ENCODE measurements at regions not wholly inside any gene's neighbourhood (a gene's known extent, or its start where the extent isn't known, plus 50 kb on each side); places are given as distances from the start of the nearest gene placed in this dataset.

- no peak for DNase-seq (ENCODE audit: low read depth)
- no peak overlapping the region for H3K4me3 ChIP-seq (ENCODE audit: low read depth, low read length)
- TF ChIP-seq CTCF (IDR thresholded peaks at IDR 0.05; ENCODE audit: low read depth, low read length, missing control alignments), result no peak
These were observed 116.6 kb upstream of the GALNT17 start for GRCh38 chr7:71015252-71015900.

- no peak for DNase-seq (ENCODE audit: low read depth)
- TF ChIP-seq CTCF (IDR thresholded peaks at IDR 0.05; ENCODE audit: low read depth, low read length, missing control alignments), result no peak
- H3K4me3 ChIP-seq (ENCODE audit: low read depth, low read length), result no peak overlapping the region
These were observed 115.5 kb upstream of the GALNT17 start for GRCh38 chr7:71016401-71016800.

GRCh38 chr7:71017602-71018001 lies 114.3 kb upstream of the GALNT17 start:
- no peak for DNase-seq (ENCODE audit: low read depth)
- no peak overlapping the region for H3K4me3 ChIP-seq (ENCODE audit: low read depth, low read length)
- TF ChIP-seq CTCF (IDR thresholded peaks at IDR 0.05; ENCODE audit: low read depth, low read length, missing control alignments), result no peak

- no peak overlapping the region for H3K4me3 ChIP-seq (ENCODE audit: low read depth, low read length)
- DNase-seq (ENCODE audit: low read depth), result no peak
- TF ChIP-seq CTCF (IDR thresholded peaks at IDR 0.05; ENCODE audit: low read depth, low read length, missing control alignments), result no peak
These were observed 112.2 kb upstream of the GALNT17 start for GRCh38 chr7:71019706-71020105.

- H3K4me3 ChIP-seq (ENCODE audit: low read depth, low read length), result no peak overlapping the region
These were observed 110.8 kb upstream of the GALNT17 start for GRCh38 chr7:71021131-71021530.

GRCh38 chr7:71026680-71027079 lies 105.3 kb upstream of the GALNT17 start:
- no peak for DNase-seq (ENCODE audit: low read depth)
- H3K4me3 ChIP-seq (ENCODE audit: low read depth, low read length), result no peak overlapping the region
- TF ChIP-seq CTCF (IDR thresholded peaks at IDR 0.05; ENCODE audit: low read depth, low read length, missing control alignments), result no peak

More at GRCh38 chr7:71021131-71021530, 110.8 kb upstream of the GALNT17 start:
- no peak for DNase-seq (ENCODE audit: low read depth)
- TF ChIP-seq CTCF (IDR thresholded peaks at IDR 0.05; ENCODE audit: low read depth, low read length, missing control alignments), result no peak

GRCh38 chr7:71034243-71034642 lies 97.7 kb upstream of the GALNT17 start:
- H3K4me3 ChIP-seq (ENCODE audit: low read depth, low read length), result no peak overlapping the region
- no peak for DNase-seq (ENCODE audit: low read depth)
- TF ChIP-seq CTCF (IDR thresholded peaks at IDR 0.05; ENCODE audit: low read depth, low read length, missing control alignments), result no peak

All from GM12864 (cell line).